ENCODE measurements at regions not wholly inside any gene's neighbourhood (a gene's known extent, or its start where the extent isn't known, plus 50 kb on each side); places are given as distances from the start of the nearest gene placed in this dataset.
"Not testable (repeated sequence)": the region's sequence is repeated elsewhere in the genome, so short reads cannot be mapped to it uniquely, and the experiment has no call there.

DNA sequence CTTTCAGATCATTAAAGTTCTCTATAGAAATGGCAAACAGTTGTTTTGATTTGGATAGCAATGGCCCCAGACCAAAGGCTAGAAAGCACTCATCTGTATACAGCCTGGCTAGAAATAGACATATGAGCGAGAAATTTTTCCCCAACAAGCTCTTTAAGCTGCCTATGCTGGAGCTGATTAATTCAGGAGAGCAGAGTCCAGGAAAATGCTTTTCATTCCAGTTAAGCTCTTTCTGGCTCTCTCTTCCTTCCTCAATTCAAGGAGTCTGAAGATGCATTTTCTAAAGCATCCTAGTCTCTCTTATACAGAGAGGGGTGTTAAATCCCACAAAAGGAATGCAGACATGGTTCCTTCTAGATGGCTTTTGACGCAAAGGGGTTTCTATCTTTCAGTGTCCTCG, 141.7 kb upstream of the RAI2 start:
- no peak for DNase-seq

DNA sequence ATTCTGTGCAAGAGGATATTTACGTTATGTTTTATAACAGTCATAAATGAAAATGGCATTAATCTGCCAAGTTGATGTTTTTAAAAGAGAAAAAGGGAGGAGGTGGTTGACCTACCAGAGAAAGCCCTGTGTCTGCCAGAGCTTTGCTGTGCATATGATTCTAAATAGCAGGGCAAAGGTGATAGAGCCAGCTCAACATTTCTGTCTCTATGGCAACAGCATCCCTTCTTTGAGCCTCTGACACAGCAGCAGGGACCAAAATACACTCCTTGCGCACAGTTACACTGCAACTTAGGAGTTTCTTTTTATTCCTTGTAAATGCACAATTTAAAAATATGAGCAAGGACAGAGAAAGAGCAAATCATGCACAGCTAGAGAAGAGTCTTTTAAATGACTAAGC, 133.3 kb upstream of the RAI2 start:
- DNase-seq = peak; percentile 57

DNA sequence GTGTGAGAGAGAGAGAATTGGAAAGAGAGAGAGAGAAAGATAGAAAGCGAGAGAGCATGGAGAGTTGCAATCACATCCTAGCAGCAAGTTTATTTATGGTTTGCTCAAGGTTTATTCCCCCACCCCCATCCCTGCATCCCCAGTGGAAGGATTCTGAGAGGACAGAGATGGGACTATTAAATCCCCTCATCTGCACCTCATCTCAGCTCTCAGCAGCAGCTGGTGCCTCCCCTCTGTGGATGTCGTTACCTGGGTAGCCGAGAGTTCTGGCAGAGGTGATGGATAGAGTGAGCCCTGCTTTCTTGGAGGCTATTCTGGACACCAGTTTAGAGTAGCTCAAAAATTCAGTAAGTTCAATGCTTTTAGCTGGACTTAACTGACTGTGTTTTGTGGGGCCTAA, 132.0 kb upstream of the RAI2 start:
- DNase-seq = no peak

DNA sequence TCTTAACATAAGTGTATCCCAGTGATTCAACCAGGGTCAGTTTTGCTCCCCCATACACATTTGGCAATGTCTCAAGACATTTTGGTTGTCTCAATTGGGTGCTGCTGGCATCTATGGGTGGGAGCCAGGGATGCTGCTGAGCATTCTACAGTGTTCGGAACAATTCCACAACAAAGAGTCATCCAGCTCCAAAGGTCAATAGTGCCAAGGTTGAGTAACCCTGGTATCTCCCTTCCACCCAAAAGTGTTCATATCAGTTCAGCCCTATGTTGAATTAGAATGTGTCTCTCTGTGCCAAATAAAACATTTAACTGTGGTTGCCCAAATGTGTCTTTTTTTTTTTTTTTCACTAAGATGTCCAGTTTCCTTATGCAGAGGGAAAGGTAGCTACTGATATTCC, 129.4 kb upstream of the RAI2 start:
- DNase-seq = no peak

DNA sequence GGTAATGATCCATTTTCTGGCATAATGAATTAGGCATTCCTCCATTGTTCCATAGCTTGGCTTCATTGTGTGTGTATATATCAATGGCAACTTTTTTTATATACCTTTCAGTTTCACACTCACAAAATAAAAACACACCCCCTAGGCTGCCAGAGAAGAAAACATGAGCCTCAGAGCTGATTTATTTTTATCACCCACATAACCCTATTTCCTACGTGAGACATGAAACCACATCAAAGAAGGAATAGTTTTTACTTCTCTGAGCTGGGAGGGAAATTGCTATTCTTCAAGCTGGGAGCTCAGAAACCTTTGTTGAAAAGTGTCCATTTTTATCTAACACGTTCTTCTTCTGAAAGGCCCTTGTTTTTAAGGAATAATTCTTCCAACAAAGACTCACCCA, 126.7 kb upstream of the RAI2 start:
- no peak for DNase-seq

DNA sequence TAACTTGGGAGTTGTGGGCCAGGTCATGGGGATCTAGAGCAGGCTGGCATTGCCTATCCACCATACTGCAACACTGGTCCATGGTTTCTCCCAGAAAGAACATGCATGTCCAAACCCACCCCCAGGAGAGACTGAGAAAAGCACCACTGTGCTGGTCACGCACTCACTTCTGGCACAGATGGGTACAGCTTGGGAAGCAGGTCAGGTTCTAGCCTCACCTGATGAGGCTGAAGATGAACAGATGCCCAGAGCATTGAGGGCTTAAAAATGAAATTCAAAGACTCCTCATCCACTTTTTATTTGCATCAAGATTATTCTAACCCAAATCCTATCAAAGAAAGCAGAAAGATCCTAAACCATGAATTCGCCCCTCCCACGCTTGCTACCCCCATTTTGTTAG, 125.9 kb upstream of the RAI2 start:
- no peak for DNase-seq

DNA sequence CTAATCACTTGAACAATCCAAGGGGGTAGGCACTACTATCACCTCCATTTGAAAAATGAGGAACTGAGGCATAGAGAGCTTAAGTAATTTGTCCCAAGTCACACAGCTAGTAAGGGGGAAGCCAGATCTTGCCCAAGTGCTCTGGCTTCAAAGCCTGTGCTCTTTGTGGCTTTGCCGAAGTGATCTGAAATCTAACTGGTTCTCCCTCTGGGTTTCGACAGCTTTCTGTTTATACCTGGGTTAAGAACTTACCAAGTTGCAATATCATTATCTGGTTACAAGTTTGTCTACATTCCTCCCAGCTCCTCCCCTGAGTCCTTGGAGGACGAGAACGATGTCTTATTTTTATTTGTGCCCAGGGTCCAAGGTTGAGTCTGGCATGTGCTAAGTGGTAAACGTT, 125.3 kb upstream of the RAI2 start:
- no peak for DNase-seq

DNA sequence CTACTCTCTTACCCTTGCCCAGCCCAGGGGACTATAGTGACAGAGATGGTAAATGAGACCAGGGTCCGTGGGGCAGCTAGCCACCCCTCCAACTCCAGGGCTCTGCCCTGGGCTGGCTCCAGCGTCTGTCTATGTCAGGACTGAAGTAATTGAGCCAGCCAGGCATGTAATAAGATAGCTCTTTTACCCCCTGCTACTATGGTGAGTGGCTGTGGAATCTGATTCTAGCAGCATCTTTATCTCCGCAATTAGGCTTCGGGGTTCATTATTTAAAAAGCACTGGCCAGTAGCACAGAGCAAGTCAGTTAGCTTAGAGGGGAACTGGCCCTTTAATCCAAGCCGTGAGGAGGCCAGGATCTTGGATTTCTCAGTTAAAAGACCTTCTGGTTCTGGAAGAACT, 123.3 kb upstream of the RAI2 start:
- DNase-seq = no peak

DNA sequence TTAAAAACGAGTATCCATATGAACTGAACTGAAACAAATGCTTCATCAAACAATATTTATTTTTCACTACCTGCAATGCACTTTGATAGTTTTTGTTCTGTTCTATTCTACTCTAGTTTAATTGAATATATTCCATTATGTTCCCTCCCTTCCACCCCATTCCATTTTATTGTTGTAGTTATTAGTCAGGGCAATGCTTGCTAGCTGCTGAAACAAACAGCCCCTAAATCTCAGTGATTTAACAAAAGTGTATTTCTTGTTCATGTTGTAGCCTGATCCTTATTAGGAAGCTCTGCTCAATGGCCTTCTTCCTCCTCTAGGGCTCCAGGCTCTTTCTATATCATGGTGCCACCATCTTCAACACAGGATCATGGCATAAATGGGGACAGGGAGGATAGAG, 122.3 kb upstream of the RAI2 start:
- DNase-seq = no peak

DNA sequence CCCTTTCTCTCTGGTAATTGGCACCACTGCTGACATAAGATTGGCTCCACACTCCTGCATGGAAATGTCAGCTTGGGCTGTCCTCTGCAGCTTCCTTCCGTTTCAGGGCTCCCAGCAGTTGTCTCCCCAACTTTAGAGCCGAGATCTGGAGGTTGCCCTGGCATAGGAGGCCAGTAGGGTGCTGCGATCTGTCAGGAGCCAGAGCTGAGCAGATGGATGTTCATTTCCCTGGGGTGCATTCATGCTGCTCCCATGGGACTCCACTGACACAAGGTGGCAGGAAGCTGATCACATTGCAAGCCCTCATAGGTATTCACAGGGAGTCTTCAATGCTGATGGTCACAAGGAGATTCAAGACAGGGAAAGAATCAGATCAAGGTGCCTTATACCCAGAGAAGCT, 116.6 kb upstream of the RAI2 start:
- no peak for DNase-seq

DNA sequence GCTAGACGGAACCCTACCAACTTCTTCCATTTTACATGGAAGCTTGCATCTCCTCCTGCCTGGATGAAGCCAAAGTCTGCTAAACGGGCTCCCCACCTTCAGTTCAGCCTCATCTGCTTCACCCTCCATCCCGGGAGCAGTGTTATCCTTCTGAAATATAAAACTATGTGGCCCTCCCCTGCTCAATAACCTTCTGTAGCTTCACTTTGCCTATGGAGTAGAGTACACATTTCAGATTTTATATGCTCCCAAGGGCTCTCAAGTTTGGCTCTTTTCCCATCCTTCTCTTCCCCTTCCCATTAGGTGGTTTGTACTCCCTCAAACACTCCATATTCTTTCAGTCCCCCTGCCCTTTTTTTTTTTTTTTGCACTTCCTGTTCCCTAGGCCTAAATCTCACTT, 115.9 kb upstream of the RAI2 start:
- peak; percentile 0 for DNase-seq

DNA sequence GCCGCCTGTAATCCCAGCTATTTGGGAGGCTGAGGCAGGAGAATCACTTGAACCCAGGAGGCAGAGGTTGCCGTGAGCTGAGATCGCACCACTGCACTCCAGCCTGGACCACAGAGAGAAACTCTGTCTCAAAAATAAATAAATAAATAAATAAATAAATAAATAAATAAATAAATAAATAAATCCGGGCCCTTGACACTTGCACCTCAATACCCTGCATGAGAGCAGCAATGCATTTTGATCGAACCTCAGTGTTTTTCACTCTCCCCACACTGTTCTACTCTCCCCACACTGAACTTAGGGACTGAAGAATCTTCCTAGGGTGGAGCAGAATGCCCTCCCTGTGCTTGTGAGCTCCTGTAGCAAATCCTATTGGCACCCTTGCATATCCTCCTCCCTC, 114.3 kb upstream of the RAI2 start:
- DNase-seq = not testable (repeated sequence)

DNA sequence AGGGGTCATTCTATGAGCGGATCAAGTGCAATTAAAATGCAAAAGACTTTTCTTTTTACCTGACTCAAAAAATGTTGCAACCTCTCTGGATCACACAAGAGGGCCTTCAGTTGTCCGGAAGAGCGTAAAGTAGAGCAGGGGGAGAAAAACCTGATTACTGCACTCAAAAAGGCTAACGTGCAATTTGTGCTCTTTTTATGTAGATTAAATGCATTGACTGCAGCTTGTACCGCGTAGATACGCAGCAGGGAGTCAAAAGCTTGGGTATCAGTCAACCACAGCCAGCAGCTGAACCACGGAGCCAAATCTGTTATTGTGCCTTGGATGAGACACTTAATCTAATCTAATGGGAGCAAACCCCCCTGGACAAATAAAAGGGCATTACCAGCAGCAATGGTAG, 107.3 kb upstream of the RAI2 start:
- DNase-seq = peak; percentile 18

DNA sequence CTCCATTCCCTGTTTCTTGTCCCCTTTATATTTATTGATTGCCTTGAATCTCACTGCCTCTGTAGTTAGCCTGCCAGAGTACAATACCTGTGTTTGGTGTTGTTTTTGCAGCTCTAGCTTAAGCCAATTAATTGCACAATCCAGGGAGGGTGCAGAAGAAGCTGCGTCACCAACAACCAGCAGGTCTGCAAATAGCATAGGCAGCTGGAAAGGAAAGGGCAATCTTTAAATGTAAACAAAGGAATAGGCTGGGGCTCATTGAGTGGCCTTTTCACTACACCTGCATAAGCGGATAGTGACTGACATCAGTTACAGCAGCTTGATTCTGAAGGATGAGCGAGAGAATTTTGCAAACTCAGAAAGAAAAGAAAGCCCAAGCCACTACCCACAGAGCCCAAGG, 106.8 kb upstream of the RAI2 start:
- DNase-seq = peak; percentile 29

DNA sequence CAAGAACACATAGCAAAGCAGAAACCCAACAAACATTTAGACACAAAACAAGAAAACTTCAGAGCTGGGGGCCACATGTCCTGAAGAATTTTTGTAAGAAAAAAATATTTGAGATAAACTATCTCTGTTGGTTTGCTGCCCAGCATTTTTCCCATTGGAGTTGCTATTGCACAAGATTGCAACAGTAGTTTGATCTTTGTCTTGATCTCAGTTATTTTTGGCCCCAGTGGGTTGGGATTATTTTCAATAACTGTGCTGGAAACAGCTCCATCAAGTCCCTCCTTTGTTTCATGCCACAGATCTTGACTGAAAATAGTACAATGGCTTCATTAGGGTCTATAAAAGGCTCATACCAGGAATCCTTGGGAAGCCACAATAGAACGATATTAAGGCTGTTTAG, 103.8 kb upstream of the RAI2 start:
- DNase-seq = no peak

DNA sequence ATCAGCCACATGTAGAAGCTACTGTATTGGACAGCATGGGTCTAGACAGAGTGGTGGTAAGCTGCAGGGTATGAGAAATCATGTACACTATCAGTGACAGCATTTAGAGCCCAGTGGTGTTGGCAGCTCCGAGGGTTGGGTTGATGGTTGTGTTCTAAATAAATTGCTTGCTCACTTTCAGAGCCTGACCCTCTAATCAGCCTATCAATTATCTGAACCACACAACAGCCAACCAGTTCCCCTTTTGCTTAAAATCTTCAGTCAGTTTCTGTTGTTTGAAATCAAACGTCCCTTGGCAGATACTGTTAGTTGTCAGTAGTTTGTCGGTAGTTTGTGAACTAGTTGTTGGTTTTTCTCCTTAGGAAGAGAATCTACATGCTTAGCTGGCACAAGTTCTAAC, 99.8 kb upstream of the RAI2 start:
- DNase-seq = no peak

DNA sequence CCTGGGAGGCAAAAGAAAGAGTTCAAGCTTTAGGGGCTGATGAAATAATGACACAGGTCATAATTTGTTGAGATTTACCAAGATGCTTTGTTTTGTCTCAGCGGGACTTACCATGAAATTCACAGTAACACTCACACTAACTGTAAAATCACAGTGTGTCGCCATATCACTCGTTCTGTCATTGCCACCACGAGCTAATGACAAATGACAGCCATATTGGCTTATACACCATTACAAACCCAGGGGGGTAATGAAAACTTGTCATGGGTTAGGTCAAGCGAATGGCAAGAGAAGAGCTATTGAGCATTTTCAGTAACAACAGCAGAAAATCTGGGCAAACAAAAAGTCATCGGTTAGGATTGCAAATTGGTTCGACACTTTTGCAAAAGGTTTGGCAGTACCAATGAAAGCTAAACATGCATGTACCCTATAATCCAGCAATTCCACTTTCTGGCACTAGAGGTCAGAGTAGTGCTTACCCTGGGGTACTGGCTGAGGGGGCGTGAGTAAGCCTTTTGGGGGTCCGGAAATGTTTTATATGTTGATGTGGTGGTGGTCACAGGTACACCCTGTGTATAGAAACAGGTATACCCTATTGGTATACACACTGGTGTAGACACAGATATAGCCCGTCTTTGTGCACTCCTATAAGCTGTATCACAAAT, 83.9 kb upstream of the RAI2 start:
- no peak for DNase-seq

DNA sequence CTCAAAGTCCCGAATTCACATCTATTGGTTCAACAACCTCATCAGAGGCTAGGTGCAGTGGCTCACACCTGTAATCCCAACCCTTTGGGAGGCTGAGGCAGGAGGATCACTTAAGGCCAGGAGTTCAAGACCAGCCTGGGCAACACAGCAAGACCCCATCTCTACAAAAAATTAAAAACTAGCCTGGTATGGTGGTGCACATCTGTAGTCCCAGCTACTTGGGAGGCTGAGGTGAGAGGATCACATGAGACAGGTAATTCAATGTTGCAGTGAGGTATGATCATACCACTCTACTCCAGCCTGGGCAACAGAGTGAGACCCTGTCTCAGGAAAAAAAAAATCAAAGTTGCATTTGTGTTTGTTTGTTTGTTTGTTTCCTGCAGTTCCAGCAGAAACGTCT, 80.1 kb upstream of the RAI2 start:
- not testable (repeated sequence) for DNase-seq

DNA sequence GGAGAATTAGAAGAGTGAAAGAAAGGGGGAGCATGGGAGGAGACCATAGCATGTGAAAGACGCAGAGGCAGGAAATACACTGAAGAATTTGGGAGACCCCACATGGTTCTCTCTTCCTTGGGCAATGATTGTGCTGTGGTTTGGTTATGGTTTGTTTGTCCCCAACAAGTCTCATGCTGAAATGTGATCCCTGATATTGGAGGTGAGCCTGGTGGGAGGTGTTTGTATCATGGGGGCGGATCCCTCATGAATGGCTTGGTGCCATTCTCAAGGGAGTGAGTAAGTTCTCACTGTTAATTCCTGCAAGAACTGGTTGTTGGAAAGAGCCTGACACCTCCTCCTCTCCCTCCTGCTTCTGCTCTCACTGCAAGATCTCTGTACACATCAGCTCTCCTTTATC, 78.6 kb upstream of the RAI2 start:
- no peak for DNase-seq

DNA sequence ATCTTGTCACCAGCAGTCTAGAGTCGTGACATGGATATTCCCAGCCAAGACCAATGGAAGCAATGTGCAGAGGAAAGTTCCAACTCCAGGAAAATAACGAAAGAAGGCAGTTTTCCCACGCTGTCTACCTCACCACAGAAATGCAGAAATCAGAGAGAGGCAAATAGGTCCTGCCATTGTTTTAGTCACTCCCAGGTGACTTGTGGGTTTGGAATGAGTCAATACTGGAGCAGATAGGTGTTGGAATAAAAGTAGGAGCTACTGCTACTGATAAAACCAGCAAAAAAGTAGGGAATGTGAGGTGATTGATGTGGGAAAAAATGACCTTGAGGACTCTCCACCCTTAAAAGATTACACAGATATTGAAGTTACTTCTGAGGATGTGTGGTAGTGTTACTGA, 72.8 kb upstream of the RAI2 start:
- DNase-seq = no peak

DNA sequence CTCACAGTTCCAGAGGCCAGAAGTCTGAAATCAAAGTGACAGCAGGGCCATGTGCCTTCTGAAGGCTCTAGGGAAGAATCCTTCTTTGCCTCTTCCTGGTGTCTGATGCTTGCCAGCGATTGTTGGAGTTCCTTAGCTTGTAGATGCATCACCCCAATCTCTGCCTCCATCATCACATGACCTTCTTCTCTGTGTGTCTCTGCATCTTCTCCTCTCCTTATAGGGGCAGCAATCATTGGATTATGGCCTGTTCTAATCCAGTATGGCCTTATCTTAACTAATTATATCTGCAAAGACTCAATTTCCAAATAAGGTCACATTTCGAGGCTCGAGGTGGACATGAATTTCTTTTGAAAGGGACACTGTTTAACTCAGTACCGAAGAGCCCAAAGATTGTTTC, 71.7 kb upstream of the RAI2 start:
- DNase-seq = no peak

DNA sequence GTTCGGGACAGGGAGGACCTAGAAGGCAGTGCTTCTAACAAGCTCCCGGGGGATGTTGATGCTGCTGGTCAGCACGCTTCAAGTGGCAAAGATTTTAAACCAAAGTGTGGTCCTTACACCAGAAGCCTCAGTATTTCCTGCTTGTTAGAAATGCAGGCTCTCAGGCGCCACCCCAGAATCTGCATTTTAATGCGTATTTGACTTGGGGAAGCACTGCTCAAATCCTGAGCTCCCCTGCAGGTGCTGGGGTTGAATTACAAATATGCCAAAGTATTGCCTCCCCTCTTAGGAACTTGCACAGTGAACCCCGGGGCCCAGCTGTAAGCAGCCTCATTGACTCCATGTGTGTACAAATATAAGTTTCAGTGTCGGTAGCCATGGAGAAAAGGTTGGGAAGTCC, 70.8 kb upstream of the RAI2 start:
- DNase-seq = no peak

DNA sequence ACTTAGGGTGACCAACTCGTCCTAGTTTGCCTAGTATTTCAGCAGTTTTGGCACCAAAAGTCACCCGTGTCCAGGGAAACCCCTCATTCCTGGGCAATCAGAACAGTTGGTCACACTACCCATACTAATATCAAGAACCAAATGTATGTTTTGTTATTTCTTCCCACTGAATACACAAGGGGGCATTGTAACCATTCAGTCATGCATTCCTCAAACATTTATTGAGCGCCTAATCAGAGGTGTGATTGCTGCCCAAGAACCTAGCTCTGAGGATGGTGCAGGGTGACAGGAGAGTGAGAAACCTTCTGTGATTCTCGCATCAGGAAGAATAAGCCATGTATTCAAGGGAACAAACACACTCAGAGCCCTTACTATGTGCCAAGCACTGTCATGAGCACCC, 69.8 kb upstream of the RAI2 start:
- no peak for DNase-seq

DNA sequence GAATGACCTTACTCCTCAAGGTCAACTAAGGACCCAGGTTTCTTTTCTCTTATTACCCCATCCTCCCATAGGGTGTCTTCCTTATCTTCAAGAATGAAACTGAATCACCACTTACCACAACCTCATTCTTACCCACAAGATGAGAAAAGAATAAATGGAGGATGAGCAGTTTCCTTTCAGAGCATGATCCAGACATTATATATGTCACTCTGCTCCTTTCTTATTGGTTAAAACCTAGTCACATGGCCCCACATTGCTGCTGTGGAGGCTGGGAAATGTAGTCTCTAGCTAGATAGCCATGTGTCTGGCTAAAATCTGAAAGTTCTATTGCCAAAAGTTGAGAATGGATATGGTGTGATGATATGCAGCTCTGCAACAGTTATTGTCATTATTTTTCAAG, 62.4 kb upstream of the RAI2 start:
- DNase-seq = no peak

DNA sequence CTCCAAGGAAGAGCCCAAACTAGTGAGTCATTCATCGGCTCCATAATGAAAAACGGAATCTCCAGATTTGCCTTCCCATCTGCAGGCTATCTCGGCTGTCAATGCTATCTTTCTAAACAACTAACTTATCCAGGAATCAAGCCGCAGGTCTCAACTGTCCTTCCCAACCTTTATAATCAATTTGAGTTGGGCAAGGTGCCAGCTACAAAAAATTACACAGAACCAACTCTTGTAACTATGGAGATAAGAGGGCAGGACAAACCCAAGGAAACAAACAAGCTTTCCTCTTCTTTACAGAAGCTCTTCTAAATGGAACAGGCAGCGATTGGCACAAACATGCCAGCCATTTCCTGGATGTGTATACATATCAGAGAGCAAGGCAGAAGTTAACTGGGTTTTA, 61.2 kb upstream of the RAI2 start:
- DNase-seq = no peak

DNA sequence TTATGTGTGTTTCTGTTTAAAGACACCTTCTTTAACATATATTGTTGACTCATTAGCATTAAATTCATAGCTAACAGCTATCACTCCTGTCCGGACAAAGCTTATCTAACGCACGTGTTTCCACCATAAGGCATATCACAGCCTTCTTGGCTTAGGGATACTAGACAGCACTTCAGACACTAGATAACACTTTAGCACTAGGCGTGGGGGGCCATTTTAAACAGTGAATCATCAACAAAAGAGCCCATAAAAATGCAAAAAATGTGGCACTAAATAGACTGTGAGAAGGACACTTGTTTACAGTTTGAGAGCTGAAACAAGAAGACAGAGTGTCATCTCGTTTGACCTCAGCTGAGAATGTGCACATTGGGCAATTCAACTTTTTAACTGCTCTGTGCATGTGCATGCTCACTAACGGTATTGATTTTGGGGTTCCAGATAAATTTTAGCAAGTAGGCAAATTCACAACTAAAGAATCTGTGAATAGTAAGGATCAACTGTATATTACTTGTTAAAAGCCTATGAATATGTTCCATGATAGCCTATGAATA, 58.9 kb upstream of the RAI2 start:
- no peak for DNase-seq

Measured in DMS79 treated with DMSO at 0.1 percent for 48 hours (cell line).